ENCODE measurements at regions not wholly inside any gene's neighbourhood (a gene's known extent, or its start where the extent isn't known, plus 50 kb on each side); places are given as distances from the start of the nearest gene placed in this dataset.
A peak's percentile ranks its signal among the peaks of the same experiment; 100 is the strongest.

- Histone ChIP-seq H3K4me3 (ENCODE audit: low read depth, low read length) (no peak overlapping the region), H3K27me3 (ENCODE audit: control insufficient read depth, insufficient read depth, low read length) (no peaks in the 10 kb centered on the region), H3K36me3 (ENCODE audit: control insufficient read depth, insufficient read depth, low read length) (no peaks in the 10 kb centered on the region)
- TF ChIP-seq, protein P1, sequence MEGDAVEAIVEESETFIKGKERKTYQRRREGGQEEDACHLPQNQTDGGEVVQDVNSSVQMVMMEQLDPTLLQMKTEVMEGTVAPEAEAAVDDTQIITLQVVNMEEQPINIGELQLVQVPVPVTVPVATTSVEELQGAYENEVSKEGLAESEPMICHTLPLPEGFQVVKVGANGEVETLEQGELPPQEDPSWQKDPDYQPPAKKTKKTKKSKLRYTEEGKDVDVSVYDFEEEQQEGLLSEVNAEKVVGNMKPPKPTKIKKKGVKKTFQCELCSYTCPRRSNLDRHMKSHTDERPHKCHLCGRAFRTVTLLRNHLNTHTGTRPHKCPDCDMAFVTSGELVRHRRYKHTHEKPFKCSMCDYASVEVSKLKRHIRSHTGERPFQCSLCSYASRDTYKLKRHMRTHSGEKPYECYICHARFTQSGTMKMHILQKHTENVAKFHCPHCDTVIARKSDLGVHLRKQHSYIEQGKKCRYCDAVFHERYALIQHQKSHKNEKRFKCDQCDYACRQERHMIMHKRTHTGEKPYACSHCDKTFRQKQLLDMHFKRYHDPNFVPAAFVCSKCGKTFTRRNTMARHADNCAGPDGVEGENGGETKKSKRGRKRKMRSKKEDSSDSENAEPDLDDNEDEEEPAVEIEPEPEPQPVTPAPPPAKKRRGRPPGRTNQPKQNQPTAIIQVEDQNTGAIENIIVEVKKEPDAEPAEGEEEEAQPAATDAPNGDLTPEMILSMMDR (IDR thresholded peaks at IDR 0.05; ENCODE audit: insufficient read depth, low read length, severe bottlenecking) = no peak
- FAIRE-seq (no peak), DNase-seq (ENCODE audit: low read depth) (no peak)
Observed at GRCh38 chr11:62044639-62045121, 77.2 kb upstream of the FTH1 start.

- no peak for DNase-seq (ENCODE audit: low read depth)
- no peak for FAIRE-seq
- no peaks in the 10 kb centered on the region for H3K27me3 ChIP-seq (ENCODE audit: control insufficient read depth, insufficient read depth, low read length)
- no peaks in the 10 kb centered on the region for H3K36me3 ChIP-seq (ENCODE audit: control insufficient read depth, insufficient read depth, low read length)
- TF ChIP-seq, protein P1 (IDR thresholded peaks at IDR 0.05; ENCODE audit: insufficient read depth, low read length, severe bottlenecking) = no peak
- no peak overlapping the region for H3K4me3 ChIP-seq (ENCODE audit: low read depth, low read length)
Observed at GRCh38 chr11:62035293-62035692, 67.9 kb upstream of the FTH1 start.

DNA sequence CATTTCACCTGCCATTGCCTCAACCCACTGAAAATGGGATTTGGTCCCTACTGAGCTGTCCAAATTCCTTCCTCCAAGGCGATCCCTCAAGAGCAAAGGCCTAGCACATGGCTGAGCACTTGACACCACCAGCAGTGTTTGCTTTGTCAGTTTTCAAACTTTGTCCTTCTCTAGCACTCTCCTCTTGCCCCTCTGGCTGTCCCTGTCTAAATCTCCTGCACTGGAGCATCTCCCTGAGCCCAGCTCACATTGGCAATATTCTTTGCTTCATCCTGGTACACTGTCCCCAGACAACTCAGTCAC is 66.6 kb upstream of the FTH1 start:
- H3K36me3 ChIP-seq (ENCODE audit: control insufficient read depth, insufficient read depth, low read length) = no peaks in the 10 kb centered on the region
- TF ChIP-seq, protein P1 (IDR thresholded peaks at IDR 0.05; ENCODE audit: insufficient read depth, low read length, severe bottlenecking) = no peak
- H3K27me3 ChIP-seq (ENCODE audit: control insufficient read depth, insufficient read depth, low read length) = no peaks in the 10 kb centered on the region
- FAIRE-seq = no peak
- no peak overlapping the region for H3K4me3 ChIP-seq (ENCODE audit: low read depth, low read length)
- DNase-seq (ENCODE audit: low read depth) = no peak

DNA sequence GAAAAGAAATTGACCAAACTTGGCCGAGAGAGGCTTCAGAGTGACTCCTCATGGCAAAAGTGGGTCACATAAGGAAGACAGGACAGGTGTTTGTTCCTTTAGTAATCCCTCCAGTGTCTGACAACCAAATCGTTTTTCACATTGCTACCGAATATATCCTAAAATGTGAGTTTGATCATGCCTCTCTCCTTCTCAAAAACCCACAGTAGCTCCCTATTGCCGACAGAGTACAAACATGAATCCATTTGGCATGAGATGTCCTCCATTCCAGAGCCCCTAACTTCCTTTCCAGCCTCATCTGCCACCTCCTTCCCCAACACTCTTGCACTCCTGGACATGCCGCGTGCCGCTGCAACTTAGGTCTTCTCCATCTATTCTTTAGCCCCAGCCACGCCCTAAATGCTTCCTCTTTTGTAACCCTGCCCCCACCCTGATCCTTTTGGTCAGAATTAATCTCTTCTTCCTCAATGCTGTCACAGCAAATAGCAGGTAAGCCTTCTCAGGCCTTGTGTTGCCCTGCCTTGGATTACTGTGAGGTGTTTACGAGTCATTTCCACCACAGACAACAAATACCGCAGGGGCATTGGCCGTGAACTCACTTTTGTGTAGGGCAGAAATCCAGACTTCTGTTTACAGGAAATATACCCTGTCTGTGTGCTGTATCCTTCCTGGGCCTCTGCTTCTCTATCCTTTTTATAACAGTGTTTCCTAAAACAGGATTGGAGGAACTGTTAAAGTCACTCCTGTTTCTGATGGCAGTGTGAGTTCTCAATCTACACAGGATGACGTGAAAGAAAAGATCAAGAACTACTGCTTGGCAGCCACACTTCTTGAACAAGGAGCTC is 66.0 kb upstream of the FTH1 start:
- FAIRE-seq (no peak), DNase-seq (ENCODE audit: low read depth) (peak; percentile 24)

GRCh38 chr11:62030071-62030684 is 62.7 kb upstream of the FTH1 start:
- H3K4me3 ChIP-seq (ENCODE audit: low read depth, low read length) = no peak overlapping the region
- H3K36me3 ChIP-seq (ENCODE audit: control insufficient read depth, insufficient read depth, low read length) = no peaks in the 10 kb centered on the region
- no peak for FAIRE-seq
- TF ChIP-seq, protein P1 (IDR thresholded peaks at IDR 0.05; ENCODE audit: insufficient read depth, low read length, severe bottlenecking) = no peak
- no peak for DNase-seq (ENCODE audit: low read depth)
- no peaks in the 10 kb centered on the region for H3K27me3 ChIP-seq (ENCODE audit: control insufficient read depth, insufficient read depth, low read length)

More for the DNA sequence above, 66.0 kb upstream of the FTH1 start:
- TF ChIP-seq, protein P1 (IDR thresholded peaks at IDR 0.05; ENCODE audit: insufficient read depth, low read length, severe bottlenecking) = no peak
- Histone ChIP-seq H3K4me3 (ENCODE audit: low read depth, low read length) (no peak overlapping the region), H3K27me3 (ENCODE audit: control insufficient read depth, insufficient read depth, low read length) (no peaks in the 10 kb centered on the region), H3K36me3 (ENCODE audit: control insufficient read depth, insufficient read depth, low read length) (no peaks in the 10 kb centered on the region)
